H9 (cell line): ENCODE measurements at regions not wholly inside any gene's neighbourhood (a gene's known extent, or its start where the extent isn't known, plus 50 kb on each side); places are given as distances from the start of the nearest gene placed in this dataset.

Source experiments
- DNase-seq: peaks from one replicate; pipeline ENCODE4 v3.0.0-alpha.2; 2017
- H2AFZ ChIP-seq: one replicate; pipeline ENCODE4 v1.6.1; 2013; ENCODE audit warnings: mild to moderate bottlenecking, low read length, control low read depth, moderate library complexity
- H2AK5ac ChIP-seq: 2 replicates; pipeline ENCODE4 v1.6.1; 2013; ENCODE audit warnings: low read length, control low read depth, mixed read lengths; ENCODE audit not compliant: insufficient read length
- H2BK120ac ChIP-seq: one replicate; pipeline ENCODE4 v1.6.1; 2013; ENCODE audit warnings: low read depth, mild to moderate bottlenecking, low read length, control low read depth, inconsistent platforms; ENCODE audit not compliant: poor library complexity, severe bottlenecking
- H2BK12ac ChIP-seq: 2 replicates; pipeline ENCODE4 v1.6.1; 2013; ENCODE audit warnings: low read length, control low read depth, mixed read lengths, low read depth; ENCODE audit not compliant: insufficient read length
- H2BK15ac ChIP-seq: 2 replicates; pipeline ENCODE4 v1.6.1; 2013; ENCODE audit warnings: low read depth, low read length, control low read depth
- H2BK20ac ChIP-seq: one replicate; pipeline ENCODE4 v1.6.1; 2013; ENCODE audit warnings: low read depth, mild to moderate bottlenecking, low read length, control low read depth, inconsistent platforms; ENCODE audit not compliant: poor library complexity, severe bottlenecking
- H2BK5ac ChIP-seq: 2 replicates; pipeline ENCODE4 v1.6.1; 2013; ENCODE audit warnings: low read length, control low read depth, mixed read lengths; ENCODE audit not compliant: insufficient read length
- H3K14ac ChIP-seq: 2 replicates; pipeline ENCODE4 v1.6.1; 2013; ENCODE audit warnings: low read length, control low read depth; ENCODE audit not compliant: insufficient read depth
- H3K18ac ChIP-seq: 2 replicates; pipeline ENCODE4 v1.6.1; 2013; ENCODE audit warnings: low read depth, mild to moderate bottlenecking, mixed read lengths, low read length, control low read depth; ENCODE audit not compliant: insufficient read length
- H3K23ac ChIP-seq: 2 replicates; pipeline ENCODE4 v1.6.1; 2013; ENCODE audit warnings: low read length, control low read depth, mixed read lengths, low read depth; ENCODE audit not compliant: insufficient read length
- H3K23me2 ChIP-seq: 2 replicates; pipeline ENCODE4 v1.6.1; 2013; ENCODE audit warnings: low read depth, mild to moderate bottlenecking, mixed read lengths, low read length, control low read depth; ENCODE audit not compliant: insufficient read length, poor library complexity, severe bottlenecking
- H3K27ac ChIP-seq: 2 replicates; pipeline ENCODE4 v1.5.1; 2013; ENCODE audit warnings: low read length, control low read depth, mixed read lengths, low read depth; ENCODE audit not compliant: insufficient read length
- H3K27me3 ChIP-seq: 2 replicates; pipeline ENCODE4 v1.6.1; 2013; ENCODE audit warnings: low read length, control low read depth, inconsistent platforms; ENCODE audit not compliant: insufficient read depth
- H3K4ac ChIP-seq: 2 replicates; pipeline ENCODE4 v1.6.1; 2013; ENCODE audit warnings: low read depth, mild to moderate bottlenecking, control low read depth, inconsistent platforms, low read length, moderate library complexity
- H3K4me1 ChIP-seq: 2 replicates; pipeline ENCODE4 v1.6.1; 2013; ENCODE audit warnings: low read length, control low read depth, inconsistent platforms; ENCODE audit not compliant: insufficient read depth
- H3K4me2 ChIP-seq: 2 replicates; pipeline ENCODE4 v1.6.1; 2013; ENCODE audit warnings: low read length, control low read depth, mixed read lengths; ENCODE audit not compliant: insufficient read length, insufficient read depth
- H3K56ac ChIP-seq: 2 replicates; pipeline ENCODE4 v1.6.1; 2013; ENCODE audit warnings: low read depth, mild to moderate bottlenecking, mixed read lengths, low read length, control low read depth; ENCODE audit not compliant: insufficient read length
- H3K79me1 ChIP-seq: 2 replicates; pipeline ENCODE4 v1.6.1; 2013; ENCODE audit warnings: low read depth, mild to moderate bottlenecking, moderate library complexity, low read length, control low read depth, inconsistent platforms; ENCODE audit not compliant: insufficient read depth, poor library complexity, severe bottlenecking
- H3K79me2 ChIP-seq: 2 replicates; pipeline ENCODE4 v1.6.1; 2013; ENCODE audit warnings: low read length, control low read depth, inconsistent platforms; ENCODE audit not compliant: insufficient read depth
- H3K9ac ChIP-seq: 2 replicates; pipeline ENCODE4 v1.6.1; 2013; ENCODE audit warnings: low read length, control low read depth, mixed read lengths; ENCODE audit not compliant: insufficient read length; ENCODE audit errors: extremely low read depth
- H3K9me3 ChIP-seq: one replicate; pipeline ENCODE4 v1.6.1; 2013; ENCODE audit warnings: low read depth, low read length, inconsistent platforms; ENCODE audit not compliant: control insufficient read depth
- H3T11ph ChIP-seq: one replicate; pipeline ENCODE4 v1.6.1; 2013; ENCODE audit warnings: mild to moderate bottlenecking, low read length, control low read depth, inconsistent platforms
- H4K20me1 ChIP-seq: one replicate; pipeline ENCODE4 v1.6.1; 2013; ENCODE audit not compliant: control insufficient read depth, insufficient read length, insufficient read depth
- H4K5ac ChIP-seq: 2 replicates; pipeline ENCODE4 v1.6.1; 2013; ENCODE audit warnings: low read depth, mild to moderate bottlenecking, mixed read lengths, low read length, control low read depth; ENCODE audit not compliant: insufficient read length
- H4K8ac ChIP-seq: replicated peaks from 2 replicates; pipeline ENCODE4 v1.6.1; 2013; ENCODE audit warnings: low read length, control low read depth, mixed read lengths, low read depth; ENCODE audit not compliant: insufficient read length
- H4K91ac ChIP-seq: 2 replicates; pipeline ENCODE4 v1.6.1; 2013; ENCODE audit warnings: low read depth, mild to moderate bottlenecking, moderate library complexity, mixed read lengths, low read length, control low read depth; ENCODE audit not compliant: insufficient read length
- H3K27ac Mint-ChIP-seq, 3 experiments: 2 replicates in 2 of 3; 3 replicates in 1 of 3; pipeline ENCODE4 v1.8.0; 2020 to 2021; ENCODE audit warnings: mixed read lengths in 3 of 3, mild to moderate bottlenecking in 1 of 3, moderate library complexity in 1 of 3
- H3K27me3 Mint-ChIP-seq: 2 replicates; pipeline ENCODE4 v1.8.0; 2021; ENCODE audit warnings: low read depth, mild to moderate bottlenecking, moderate library complexity, mixed read lengths
- H3K36me3 Mint-ChIP-seq, 3 experiments: 2 replicates in 2 of 3; 3 replicates in 1 of 3; pipeline ENCODE4 v1.8.0; 2020 to 2021; ENCODE audit warnings: low read depth in 3 of 3, mixed read lengths in 3 of 3; ENCODE audit not compliant: insufficient read depth in 1 of 3
- H3K4me1 Mint-ChIP-seq, 2 experiments: 2 replicates each; pipeline ENCODE4 v1.8.0; 2020; ENCODE audit warnings: mixed read lengths in 2 of 2
- H3K4me3 Mint-ChIP-seq, 2 experiments: 2 replicates in 1 of 2; 3 replicates in 1 of 2; pipeline ENCODE4 v1.8.0; 2020 to 2021; ENCODE audit warnings: mild to moderate bottlenecking in 2 of 2, mixed read lengths in 2 of 2, moderate library complexity in 1 of 2
- H3K9me3 Mint-ChIP-seq, 2 experiments: 2 replicates in 1 of 2; 3 replicates in 1 of 2; pipeline ENCODE4 v1.8.0; 2020; ENCODE audit warnings: mild to moderate bottlenecking in 2 of 2, mixed read lengths in 2 of 2, moderate library complexity in 1 of 2
- CTCF ChIP-seq: fragments of 200-600 bp; sonication (generic); conservative IDR thresholded peaks from 3 replicates; pipeline ENCODE4 v1.8.0; 2021; ENCODE audit warnings: antibody characterized with exemption, mild to moderate bottlenecking
- WGBS: extraction: QIAGEN DNeasy Blood & Tissue Kit; methylation state at CpG from one replicate; pipeline ENCODE4 v1.1.7; 2013; ENCODE audit warnings: missing lambda C conversion rate, low lambda C conversion rate, mixed read lengths; ENCODE audit not compliant: insufficient read length; ENCODE audit errors: extremely low coverage; 5-methylcytosine and 5-hydroxymethylcytosine counted together

GRCh38 chr11:91997226-91997625 is 227.4 kb upstream of the FAT3 start:
- no peak overlapping the region for H2BK120ac ChIP-seq
- H4K8ac ChIP-seq: no peak overlapping the region
- no peak overlapping the region for H4K91ac ChIP-seq
- no peak overlapping the region for H4K5ac ChIP-seq
- H3K23me2 ChIP-seq: no peaks in the 10 kb centered on the region
- no peak overlapping the region for H2BK20ac ChIP-seq
- H3K18ac ChIP-seq: no peak overlapping the region
- no peaks in the 10 kb centered on the region for H3K79me2 ChIP-seq
- no CpG with 5 or more reads among the region's 6 CpGs for WGBS
- DNase-seq: no peak
- H3K27ac ChIP-seq: no peak overlapping the region
- H3K36me3 Mint-ChIP-seq: no peaks in the 10 kb centered on the region
- no peak overlapping the region for H2BK5ac ChIP-seq
- H3K4me1 Mint-ChIP-seq: peaks cover 5 to 6% of the 10 kb centered on the region in 2 experiments; a peak in 3 of 4 replicates
- no peak overlapping the region for H3K56ac ChIP-seq
- H3K23ac ChIP-seq: no peak overlapping the region
- H2AFZ ChIP-seq: no peak overlapping the region
- no peaks in the 10 kb centered on the region for H3K9me3 ChIP-seq
- H3K4me3 Mint-ChIP-seq: no peak overlapping the region
- no peak overlapping the region for H3K4ac ChIP-seq
- H3T11ph ChIP-seq: no peak overlapping the region
- no peaks in the 10 kb centered on the region for H3K79me1 ChIP-seq
- no peak overlapping the region for H3K27ac Mint-ChIP-seq
- no peak for TF ChIP-seq CTCF
- H2AK5ac ChIP-seq: no peak overlapping the region
- no peak overlapping the region for H2BK15ac ChIP-seq
- no peaks in the 10 kb centered on the region for H3K27me3 Mint-ChIP-seq
- H3K9ac ChIP-seq: no peak overlapping the region
- no peak overlapping the region for H3K4me2 ChIP-seq
- H3K14ac ChIP-seq: no peak overlapping the region
- no peaks in the 10 kb centered on the region for H3K4me1 ChIP-seq
- H3K9me3 Mint-ChIP-seq: no peaks in the 10 kb centered on the region
- H4K20me1 ChIP-seq: no peaks in the 10 kb centered on the region
- no peak overlapping the region for H2BK12ac ChIP-seq
- H3K27me3 ChIP-seq: no peaks in the 10 kb centered on the region
